HT1080 (cell line): ENCODE measurements at regions not wholly inside any gene's neighbourhood (a gene's known extent, or its start where the extent isn't known, plus 50 kb on each side); places are given as distances from the start of the nearest gene placed in this dataset.
"Not testable (repeated sequence)": the region's sequence is repeated elsewhere in the genome, so short reads cannot be mapped to it uniquely, and the experiment has no call there.

Source experiments
- DNase-seq: peaks from one replicate; pipeline ENCODE4 v3.0.0-alpha.2; 2015; ENCODE audit warnings: low read depth

- no peak for DNase-seq
Observed at GRCh38 chr16:86712158-86713009, 134.0 kb downstream of the FOXL1 start.

- no peak for DNase-seq
Observed at GRCh38 chr16:86713021-86713631, 134.8 kb downstream of the FOXL1 start.

GRCh38 chr16:86714166-86714565, 135.8 kb downstream of the FOXL1 start:
- DNase-seq = no peak

GRCh38 chr16:86716649-86717048, 138.3 kb downstream of the FOXL1 start:
- no peak for DNase-seq

GRCh38 chr16:86718118-86718517, 139.8 kb downstream of the FOXL1 start:
- no peak for DNase-seq

GRCh38 chr16:86722970-86723369, 144.6 kb downstream of the FOXL1 start:
- no peak for DNase-seq

- no peak for DNase-seq
Observed at GRCh38 chr16:86723689-86724088, 145.3 kb downstream of the FOXL1 start.

GRCh38 chr16:86725401-86725800, 147.1 kb downstream of the FOXL1 start:
- no peak for DNase-seq

- no peak for DNase-seq
Observed at GRCh38 chr16:86726340-86726739, 148.0 kb downstream of the FOXL1 start.

- DNase-seq = no peak
Observed at GRCh38 chr16:86727131-86727530, 148.8 kb downstream of the FOXL1 start.

GRCh38 chr16:86727632-86728031, 149.3 kb downstream of the FOXL1 start:
- no peak for DNase-seq

- DNase-seq = no peak
Observed at GRCh38 chr16:86729686-86730085, 151.3 kb downstream of the FOXL1 start.

GRCh38 chr16:86730086-86730485, 151.7 kb downstream of the FOXL1 start:
- no peak for DNase-seq

- no peak for DNase-seq
Observed at GRCh38 chr16:86730597-86730996, 152.2 kb downstream of the FOXL1 start.

GRCh38 chr16:86732621-86733295, 154.4 kb downstream of the FOXL1 start:
- no peak for DNase-seq

GRCh38 chr16:86733546-86734254, 155.4 kb downstream of the FOXL1 start:
- no peak for DNase-seq

- DNase-seq = no peak
Observed at GRCh38 chr16:86734543-86735460, 156.5 kb downstream of the FOXL1 start.

GRCh38 chr16:86735727-86736126, 157.4 kb downstream of the FOXL1 start:
- DNase-seq = no peak

GRCh38 chr16:86736502-86736901, 158.2 kb downstream of the FOXL1 start:
- DNase-seq = no peak

GRCh38 chr16:86737083-86737482, 158.7 kb downstream of the FOXL1 start:
- DNase-seq = no peak

- DNase-seq = not testable (repeated sequence)
Observed at GRCh38 chr16:86738322-86738721, 160.0 kb downstream of the FOXL1 start.
